SK-N-DZ (cell line): ENCODE measurements at regions not wholly inside any gene's neighbourhood (a gene's known extent, or its start where the extent isn't known, plus 50 kb on each side); places are given as distances from the start of the nearest gene placed in this dataset.
A peak's percentile ranks its signal among the peaks of the same experiment; 100 is the strongest.

Experiments used
- DNase-seq: peaks from one replicate; pipeline ENCODE4 v3.0.0-alpha.2; 2015; ENCODE audit warnings: low spot score

DNA sequence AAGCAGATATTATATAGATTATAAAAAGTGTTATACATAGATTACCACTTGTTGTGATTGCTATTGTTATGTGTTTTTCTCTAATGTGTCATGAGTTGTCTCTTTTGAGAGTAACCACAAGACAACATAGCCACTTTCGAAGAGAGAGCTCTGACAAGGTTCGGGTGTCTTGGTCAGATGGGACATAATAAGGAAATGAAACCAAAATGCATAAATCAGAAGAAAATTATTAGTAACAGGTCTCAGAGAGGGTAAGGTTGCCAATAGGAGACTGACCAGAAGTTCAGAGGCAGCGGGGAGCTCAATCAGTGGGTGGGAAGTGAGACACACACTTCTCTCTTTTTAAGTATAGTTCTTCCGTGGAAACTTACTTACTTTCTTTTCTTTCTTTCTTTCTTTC is 639.2 kb upstream of the POT1 start:
- DNase-seq, result no peak

DNA sequence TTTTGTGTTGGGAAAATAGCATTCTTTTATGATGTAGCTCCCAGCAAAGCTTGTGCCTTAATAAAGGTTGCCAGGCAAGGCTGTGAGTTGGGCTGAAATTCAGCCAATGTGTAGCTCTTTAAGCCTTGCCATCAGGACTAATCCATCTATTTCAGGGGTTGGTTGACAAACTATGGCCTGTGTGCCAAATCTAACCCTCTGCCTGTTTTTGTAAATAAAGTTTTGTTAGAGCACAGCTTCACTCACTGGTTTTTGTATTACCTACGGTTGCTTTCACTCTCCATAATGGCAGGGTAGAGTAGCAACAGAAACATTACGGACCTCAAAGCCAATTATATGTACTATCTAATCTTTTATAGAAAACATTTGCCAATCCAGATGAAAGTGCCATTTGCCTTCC is 638.1 kb upstream of the POT1 start:
- DNase-seq, result no peak

DNA sequence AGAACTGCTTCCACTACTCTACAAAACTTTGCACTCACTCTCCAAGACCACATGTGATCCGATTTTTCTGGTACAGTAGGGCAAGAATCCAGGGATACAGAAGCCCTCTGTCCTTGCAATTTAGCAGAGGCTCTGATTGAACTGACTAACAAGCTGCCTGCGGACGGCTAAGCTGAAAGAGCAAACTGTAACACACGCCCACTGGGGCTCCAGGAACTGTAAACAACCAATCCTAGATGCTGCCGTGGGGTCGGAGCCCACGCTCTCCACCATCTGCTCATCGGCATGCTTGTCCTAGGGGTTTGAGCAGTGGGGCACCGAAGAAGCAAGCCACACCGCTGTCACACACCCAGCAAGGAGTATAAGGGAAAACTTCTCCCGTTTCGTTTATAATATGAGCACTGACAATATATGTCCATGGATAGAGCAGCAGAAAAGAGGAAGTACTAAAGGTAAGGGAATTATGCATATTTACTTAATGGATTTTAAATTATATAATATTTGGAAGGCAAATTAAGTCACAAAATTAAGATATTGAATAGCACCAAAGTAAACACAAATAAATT is 634.4 kb upstream of the POT1 start:
- no peak for DNase-seq

DNA sequence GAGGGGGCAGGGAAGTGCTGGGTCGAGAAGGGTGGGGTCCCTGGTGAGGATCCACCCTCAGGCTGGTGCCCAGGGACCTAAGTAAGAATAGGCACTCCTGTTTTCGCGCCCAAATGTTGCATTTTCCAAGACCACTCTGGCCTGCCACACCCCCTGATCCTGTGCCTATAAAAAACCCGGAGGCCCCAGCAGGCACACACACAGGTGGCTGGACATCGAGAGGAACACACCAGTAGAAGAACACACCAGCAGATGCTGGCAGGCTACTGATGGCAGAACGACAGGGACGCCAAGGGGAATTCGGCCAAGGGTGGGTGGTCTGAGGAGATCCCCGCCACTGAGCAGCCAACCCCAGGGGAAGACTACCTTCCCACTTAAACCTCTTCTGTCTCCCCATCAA is 633.9 kb upstream of the POT1 start:
- no peak for DNase-seq

DNA sequence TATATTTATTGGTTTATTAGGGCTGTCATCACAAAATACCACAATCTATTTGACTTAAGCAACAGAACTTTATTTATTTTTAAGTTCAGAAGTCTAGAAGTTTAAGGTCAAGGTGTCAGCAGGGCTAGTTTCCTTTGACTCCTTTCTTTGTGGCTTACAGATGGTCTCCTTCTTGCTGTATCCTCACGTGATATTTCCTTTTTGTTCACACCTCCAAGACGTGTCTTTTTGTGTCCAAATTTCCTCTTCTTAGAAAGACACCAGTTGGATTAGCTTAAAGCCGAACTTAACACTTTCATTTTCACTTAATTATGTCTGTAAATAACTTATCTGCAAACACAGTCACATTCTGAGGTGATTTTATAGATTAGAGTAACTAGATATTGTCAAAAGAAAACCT is 631.4 kb upstream of the POT1 start:
- no peak for DNase-seq

DNA sequence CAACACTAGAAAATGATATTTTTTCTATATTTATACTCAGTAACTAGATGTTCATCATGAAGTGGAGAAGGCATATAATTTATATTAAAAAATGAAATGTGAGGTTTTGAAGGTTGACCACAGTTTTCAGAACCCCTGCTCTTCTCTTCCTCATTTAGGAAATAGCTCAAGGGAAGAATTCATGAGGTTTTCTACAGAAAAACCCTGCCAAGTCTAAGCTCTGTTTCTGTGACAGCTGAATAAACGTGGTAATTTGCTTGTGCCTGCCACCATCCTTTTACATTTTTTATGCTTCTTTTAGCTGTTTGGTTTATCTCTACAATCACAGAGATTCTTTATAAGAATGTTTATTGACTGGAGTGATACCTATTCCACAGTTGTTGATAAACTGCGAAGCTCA is 630.3 kb upstream of the POT1 start:
- no peak for DNase-seq

DNA sequence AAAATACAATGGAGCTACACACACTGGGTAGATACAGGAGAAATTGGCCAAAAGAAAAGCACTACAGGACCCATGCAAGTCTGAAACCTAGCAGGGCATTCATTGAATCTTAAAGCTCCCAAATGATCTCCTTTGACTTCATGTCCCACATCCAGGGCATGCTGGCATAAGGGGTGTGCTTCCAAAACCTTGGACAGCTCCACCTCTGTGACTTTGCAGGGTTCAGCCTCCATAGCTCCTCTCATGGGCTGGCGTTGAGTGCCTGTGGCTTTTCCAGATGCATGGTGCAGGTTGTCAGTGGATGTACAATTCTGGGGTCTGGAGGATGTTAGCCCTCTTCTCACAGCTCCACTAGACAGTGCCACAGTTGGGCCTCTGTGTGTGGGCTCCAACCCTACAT is 626.3 kb upstream of the POT1 start:
- no peak for DNase-seq

DNA sequence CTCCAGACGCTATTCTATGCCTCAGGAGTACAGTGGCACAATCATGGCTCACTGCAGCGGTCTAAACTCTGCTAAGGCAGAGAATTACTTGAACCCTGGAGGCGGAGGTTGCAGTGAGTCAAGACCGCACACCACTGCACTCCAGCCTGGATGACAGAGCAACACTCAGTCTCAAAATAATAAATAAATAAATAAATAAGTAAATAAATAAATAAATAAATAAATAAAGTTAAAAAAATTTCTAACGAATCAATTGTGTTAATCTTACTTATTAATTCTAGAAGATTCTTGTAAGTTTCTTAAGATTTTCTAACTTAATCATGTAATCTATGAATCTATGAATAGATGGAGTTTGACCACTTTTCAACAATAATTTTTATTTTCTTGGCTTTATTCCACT is 621.4 kb upstream of the POT1 start:
- no peak for DNase-seq

DNA sequence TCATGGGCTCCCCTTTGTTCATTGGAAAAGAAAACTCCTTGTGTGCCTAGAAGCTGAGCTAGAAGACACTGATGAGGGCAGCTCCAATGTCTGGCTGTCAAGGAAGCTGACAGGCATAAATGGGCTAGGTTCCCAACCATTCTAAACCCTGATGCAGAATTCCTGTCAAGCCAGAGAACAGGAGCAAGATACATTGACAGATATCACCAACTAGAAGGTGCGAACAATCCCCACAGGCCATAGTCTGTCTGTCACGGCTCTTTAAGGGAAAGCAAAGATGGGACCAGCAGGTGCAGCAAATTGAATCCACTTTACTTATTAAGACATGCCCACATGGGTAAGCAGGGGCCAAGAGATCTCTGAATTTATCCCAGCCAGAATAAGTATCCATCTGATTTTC is 617.9 kb upstream of the POT1 start:
- DNase-seq, result peak; percentile 67

DNA sequence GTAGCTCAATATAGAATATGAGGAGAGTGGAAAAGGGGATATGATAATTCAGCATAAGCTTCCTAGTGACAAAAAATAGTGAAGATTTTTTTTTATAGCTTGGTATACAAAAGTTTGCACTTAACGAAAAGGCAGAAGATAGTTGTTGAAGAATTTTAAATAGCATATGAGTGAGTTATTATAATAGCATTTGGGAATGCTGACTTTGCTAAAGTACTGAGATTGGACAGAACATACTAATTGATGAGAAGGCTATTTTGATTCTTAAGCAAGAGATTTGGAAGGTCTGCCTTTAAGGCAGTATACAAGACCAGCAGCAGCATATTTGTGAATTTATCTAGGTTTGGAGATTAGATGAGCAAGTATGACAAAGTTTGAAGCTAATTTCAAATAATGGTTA is 600.9 kb upstream of the POT1 start:
- DNase-seq, result no peak

DNA sequence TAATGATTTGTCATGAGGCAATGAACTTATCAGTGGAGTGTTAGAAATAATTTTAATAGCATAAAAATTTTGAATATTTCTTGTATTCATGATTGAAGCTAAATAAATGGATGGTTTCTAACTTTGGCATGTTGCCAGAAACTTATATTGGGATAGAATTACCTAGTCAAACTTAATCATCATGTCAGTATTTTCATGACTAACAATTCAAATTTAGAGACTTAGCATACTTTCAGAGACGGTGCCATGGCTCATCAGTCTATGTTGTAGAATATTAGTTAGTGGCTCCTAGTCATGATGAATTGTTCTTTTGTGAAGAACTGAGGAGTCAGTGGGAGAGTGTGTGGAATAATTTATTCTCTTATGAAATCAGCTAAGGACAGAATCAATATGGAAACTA is 599.6 kb upstream of the POT1 start:
- no peak for DNase-seq

DNA sequence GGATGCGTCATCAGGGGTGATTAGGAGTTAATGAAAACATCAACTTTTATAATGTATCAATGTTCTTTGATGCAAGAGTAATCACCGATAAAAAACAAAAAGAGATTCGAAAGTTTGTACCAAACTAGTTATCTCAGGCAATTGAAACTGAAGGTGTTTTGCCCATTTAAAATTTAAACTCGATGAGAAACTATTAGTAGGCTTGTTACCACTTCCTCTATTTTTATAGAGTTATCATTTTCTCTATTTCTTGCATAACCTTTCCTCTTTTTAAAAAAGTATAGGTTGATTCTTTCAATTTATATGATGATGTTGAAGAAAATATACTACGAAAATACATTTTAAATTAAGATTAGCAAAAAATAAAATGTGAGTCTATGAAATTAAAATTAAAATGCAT is 597.3 kb upstream of the POT1 start:
- DNase-seq, result no peak

DNA sequence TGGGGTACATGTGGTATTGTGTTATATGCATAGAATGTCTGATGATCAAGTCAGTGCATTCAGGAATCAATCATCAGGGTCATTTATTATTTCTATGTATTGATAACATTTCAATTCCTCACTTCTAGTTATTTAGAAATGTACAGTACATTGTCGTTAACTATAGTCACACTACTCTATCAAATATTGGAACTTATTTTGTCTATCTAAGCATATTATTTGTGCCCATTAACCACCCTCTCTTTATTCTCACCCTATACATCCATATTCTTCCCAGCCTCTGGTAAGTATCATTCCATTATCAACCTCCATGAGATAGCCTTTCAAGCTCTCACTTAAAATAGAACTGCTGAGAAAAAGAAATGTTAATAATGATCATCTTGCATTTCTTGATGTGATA is 596.5 kb upstream of the POT1 start:
- no peak for DNase-seq

DNA sequence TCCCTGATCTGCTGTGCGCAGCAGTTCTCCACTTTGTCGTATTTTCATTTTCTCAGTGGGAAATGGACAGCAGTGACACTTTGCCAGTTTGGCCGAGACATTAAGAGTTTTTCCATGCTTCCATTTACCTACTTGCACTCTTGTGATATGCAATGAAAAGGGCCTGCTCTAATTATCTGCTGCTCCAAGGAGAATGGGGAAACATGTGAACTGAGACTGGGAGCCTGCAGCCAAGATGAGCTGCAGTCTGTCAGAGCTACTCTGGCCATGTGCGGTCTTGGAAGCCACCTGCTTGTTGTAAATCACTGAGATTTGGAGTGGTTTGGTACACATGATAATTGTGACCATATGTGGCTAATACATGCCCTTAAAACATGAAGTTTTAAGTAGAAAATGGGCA is 586.6 kb upstream of the POT1 start:
- peak; percentile 95 for DNase-seq

DNA sequence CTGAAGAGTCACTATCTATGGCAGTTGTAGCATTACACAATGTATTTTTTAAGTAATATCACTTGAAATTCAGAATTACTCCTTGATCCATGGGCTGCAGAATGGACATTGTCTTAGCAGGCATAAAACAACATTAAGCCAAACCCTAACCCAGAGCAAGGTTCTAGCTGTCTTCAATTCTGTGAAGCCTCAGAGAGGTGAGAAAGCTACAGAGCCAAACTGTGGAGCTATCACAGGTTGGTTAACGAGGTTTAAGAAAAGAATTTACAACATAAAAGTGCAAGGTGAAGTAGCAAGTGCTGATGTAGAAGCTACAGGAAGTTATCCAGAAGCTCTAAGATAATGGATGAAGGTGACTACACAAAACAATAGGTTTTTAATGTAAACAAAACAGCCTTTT is 582.7 kb upstream of the POT1 start:
- no peak for DNase-seq

DNA sequence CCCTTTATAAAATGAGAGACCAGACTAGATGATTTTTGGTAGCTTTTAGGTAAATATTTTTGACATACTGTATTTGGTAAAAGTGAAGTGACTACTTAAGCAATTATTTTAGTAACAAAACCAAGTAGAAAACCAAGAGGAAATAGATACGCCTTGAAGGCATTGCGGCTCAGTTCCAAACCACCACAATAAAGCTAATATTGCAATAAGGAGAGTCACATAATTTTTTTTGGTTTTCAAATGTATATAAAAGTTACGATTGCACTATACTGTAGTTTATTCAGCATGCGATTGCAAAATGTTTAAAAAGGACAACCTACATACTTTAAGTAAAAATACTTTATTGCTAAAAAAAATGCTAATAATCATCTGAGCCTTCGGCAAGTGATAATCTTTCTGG is 581.7 kb upstream of the POT1 start:
- no peak for DNase-seq

DNA sequence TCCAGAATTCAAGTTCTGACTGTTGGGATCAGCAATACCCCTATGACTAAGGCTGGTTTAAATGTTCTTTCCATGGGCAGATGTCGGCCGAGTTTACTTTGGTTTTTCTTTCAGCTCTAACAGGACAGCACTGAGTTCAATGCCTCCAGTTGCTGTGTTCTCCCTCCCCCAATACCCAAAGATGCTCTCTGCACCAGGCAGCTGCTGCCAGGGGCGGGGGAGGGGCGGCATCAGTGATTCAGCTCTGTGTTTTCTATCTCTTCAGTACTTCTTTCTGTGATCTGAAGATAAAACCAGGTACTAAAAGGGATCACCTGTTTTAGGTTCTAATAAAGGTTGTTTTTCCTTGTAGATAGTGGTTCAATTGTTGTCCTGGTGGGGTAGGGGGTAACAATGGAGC is 576.7 kb upstream of the POT1 start:
- no peak for DNase-seq

DNA sequence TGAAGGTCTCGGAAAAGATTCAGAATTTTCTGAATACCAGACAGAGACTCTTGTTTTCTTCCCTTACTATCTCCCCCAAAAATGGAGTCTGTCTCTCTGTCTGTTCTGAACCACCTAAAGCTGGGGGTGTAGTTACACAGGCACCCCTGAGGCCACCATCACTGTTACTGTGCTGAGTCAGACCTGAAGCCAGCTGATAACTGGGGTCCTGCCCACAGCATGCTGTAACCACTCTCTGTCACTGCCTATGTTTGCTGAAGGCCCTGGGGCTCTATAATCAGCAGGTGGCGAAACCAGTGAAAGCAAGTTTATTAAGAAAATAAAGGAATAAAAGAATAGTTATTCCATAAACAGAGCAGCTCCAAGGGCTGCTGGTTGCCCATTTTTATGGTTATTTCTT is 575.2 kb upstream of the POT1 start:
- no peak for DNase-seq

DNA sequence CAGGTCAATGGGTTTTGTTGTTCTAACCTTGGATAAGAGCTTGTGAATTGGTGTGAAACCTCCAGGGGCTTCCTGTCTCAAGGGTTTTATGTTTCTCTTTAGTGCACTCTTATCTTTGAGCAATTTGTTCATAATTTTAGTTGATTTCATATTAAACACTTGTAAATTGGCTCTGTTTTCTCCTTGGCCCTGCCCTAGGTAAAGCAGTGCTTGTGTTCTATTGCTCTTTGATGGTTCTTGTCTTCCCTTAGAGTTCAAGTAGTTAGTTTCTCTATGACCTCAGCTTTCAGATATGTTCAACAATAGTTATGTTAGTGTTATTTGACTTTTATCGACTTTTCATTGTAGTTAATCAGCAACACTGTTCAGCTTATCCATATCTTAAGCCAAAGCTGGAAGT is 566.4 kb upstream of the POT1 start:
- no peak for DNase-seq

DNA sequence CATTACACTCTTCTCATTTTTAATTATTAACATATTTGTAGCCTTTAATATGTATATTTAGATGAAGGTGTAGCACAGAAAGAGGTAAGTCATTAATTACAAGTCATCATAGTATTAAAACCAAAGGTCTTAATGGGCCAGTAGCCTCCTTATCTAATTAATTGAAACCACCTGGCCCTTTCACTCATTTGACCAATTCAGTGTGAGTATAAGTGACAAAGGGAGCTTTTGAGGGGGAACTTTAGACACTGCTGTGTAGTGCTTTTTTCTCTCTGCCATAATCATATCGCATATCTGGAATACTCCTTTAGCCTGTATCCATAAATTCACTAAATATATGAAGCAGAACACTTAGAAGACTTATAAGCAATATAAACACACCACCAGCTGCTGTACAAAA is 562.9 kb upstream of the POT1 start:
- no peak for DNase-seq

DNA sequence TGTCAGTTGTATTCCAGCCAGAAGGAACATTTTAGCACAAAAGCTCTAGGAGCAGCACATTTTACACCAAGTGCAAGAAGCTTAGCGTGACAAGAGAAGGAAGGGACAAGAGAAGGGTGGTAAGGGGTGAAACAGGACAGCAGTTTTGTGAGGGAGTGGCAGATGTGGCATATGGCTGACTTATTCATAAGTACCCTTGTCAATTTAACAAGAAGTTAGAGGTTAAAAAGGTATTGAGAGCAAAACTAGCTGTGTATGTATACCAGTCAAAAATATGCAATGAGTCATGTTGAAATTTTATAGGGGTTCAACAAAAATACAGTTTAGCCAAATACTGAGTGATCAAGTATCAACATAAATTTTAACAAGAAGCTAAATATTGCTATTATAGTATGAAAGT is 561.5 kb upstream of the POT1 start:
- no peak for DNase-seq

DNA sequence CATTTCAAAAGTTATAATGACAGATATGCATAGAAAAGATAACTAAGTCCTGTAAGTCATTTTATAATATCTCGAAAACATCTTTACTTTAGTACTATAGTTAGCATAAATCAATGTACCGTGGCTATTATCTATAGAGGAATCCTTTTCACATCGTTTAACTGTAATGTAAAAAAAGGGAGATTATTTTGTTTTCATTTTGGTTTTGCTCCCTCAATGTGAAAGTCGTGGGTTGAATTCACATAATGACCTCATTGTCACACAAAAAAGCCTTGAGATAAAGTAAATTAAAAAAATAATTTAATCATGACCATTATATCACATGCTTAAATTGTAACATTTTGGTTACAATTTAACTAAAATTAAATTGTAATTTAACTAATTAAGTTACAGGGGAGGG is 560.5 kb upstream of the POT1 start:
- no peak for DNase-seq

DNA sequence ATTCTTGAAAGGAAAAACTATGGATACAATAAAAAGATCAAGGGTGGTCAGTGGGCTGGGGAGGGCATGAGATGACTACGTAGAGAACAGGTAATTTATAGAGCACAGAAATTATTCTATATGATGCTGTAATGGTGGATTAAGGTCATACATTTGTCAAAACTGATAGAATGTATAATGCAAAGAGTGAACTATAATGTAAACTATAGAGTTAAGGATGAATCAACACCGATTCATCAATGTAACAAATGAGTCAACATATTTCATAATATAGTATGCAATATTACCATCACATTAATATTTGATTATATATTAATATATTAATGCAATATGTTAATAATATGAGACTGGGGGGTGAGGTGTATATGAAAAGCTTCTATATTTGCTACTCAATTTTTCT is 555.6 kb upstream of the POT1 start:
- no peak for DNase-seq

DNA sequence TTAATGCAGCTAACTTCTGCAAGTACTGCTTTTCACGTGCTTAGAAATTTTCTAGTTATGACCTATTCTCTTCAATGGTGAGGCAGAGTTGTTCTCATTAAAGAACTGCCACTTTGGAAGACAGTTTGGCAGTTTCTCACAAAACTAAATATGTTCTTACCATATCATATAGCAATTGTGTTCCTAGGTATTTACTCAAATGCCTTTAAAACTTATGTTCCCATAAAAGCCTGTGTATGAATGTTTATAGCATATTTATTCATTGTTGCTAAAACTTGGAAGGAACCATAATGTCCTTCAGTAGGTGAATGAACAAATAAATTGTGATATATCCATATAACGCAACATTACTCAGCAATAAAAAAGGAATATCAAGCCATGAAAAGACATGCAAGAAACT is 555.1 kb upstream of the POT1 start:
- no peak for DNase-seq

DNA sequence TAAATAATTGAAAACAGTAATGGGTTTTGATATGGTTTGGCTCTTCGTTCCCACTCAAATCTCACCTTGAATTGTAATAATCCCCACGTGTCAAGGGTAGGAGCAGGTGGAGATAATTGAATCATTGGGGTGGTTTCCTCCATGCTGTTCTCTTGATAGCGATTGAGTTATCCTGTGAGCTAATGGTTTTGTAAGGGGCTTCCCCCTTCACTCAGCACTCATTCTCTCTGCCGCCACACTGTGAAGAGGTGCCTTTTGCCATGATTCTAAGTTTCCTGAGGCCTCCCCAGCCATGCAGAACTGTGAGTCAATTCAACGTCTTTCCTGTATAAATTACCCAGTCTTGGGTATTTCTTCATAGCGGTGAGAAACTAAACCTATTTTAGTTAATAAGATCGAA is 551.7 kb upstream of the POT1 start:
- no peak for DNase-seq
